ENCODE measurements at regions not wholly inside any gene's neighbourhood (a gene's known extent, or its start where the extent isn't known, plus 50 kb on each side); places are given as distances from the start of the nearest gene placed in this dataset.
A peak's percentile ranks its signal among the peaks of the same experiment; 100 is the strongest.
"Not testable (repeated sequence)": the region's sequence is repeated elsewhere in the genome, so short reads cannot be mapped to it uniquely, and the experiment has no call there.

DNA sequence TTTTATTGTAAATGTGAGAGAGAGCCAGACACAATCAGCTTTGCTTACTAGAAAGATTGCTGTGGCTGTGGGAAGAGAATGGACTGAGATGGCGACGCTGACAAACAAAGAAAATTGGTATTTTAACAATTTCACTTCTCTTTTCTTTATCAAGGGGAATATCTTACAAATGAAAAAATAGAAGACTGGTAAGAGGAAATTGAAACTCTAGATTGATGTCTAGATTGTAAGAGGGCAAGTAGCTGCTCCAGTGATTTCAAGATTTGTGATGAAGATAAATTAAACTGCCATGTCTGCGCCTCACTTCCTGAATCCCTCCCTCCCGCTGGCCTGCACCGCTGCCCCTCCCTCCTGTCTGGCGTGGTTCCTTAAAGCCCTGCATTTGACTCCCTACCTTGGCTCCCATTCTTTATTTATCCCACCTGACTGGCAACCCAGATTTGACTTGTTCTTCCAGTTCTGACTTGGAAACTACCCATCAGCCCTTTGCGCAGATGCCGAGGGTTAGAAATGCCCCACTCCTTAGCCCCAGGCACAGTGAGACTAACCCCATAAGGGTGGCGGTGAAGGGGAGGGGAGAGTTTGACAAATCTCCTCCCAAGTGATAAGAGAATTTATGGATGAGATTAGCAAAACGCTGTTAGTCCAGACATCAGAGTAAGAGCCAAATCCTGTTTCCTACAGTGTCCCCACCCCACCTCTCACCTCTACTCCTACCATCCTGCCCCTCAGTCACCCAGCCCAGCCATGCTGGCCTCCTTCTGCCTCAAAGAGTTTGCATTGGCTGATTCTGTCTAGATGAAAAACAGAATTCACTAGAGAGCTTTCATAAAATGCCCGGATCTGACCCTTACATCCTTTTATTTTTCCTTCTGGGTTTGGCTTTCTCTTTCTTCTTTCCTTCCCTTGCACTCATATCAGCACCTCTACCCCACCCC lies 125.3 kb upstream of the ATF7IP start:
- intact Hi-C loops (cut with DNase I), result no loop called here
- peak; percentile 64 to 69 for ATAC-seq
- H3K27ac ChIP-seq, result no peak overlapping the region
- H3K27me3 ChIP-seq (ENCODE audit: low read depth), result no peaks in the 10 kb centered on the region
- no peak for TF ChIP-seq CTCF (IDR thresholded peaks at IDR 0.05)
- peaks cover 7% of the 10 kb centered on the region for H3K4me1 ChIP-seq
- no peaks in the 10 kb centered on the region for H3K36me3 ChIP-seq
- peaks cover 20% of the 10 kb centered on the region for H3K9me3 ChIP-seq
- peak; percentile 62 for DNase-seq
- H3K4me3 ChIP-seq, result peak overlapping the region; percentile 24

DNA sequence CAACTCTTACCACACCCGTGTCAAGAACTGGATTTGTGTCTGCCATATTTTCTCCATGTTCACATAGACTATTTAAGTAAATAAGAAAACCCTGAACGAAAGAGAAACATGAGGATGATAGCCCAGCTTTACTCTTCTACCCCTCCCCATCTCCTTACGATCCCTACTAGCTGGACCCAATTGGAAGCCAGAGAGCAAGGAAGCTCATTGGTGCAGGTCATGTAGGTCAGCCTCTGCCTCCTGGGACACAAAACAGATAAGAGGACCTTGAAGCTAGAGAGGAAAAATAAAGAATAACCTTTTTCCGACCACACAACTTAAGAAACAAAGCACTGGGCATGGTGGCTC lies 124.6 kb upstream of the ATF7IP start:
- H3K27me3 ChIP-seq (ENCODE audit: low read depth), result no peaks in the 10 kb centered on the region
- no peak for TF ChIP-seq CTCF (IDR thresholded peaks at IDR 0.05)
- H3K4me1 ChIP-seq, result peaks cover 7% of the 10 kb centered on the region
- no peak overlapping the region for H3K27ac ChIP-seq
- intact Hi-C loops (cut with DNase I), result no loop called here
- H3K36me3 ChIP-seq, result no peaks in the 10 kb centered on the region
- peaks cover 20% of the 10 kb centered on the region for H3K9me3 ChIP-seq
- no peak overlapping the region for H3K4me3 ChIP-seq
- no peak for DNase-seq
- no peak for ATAC-seq

GRCh38 chr12:14242825-14243224 lies 122.7 kb upstream of the ATF7IP start:
- H3K36me3 ChIP-seq; H3K4me1 ChIP-seq; H3K27ac ChIP-seq; H3K27me3 ChIP-seq (ENCODE audit: low read depth); intact Hi-C loops (cut with DNase I); H3K4me3 ChIP-seq; DNase-seq; ATAC-seq: not testable (repeated sequence)
- peaks cover 20% of the 10 kb centered on the region for H3K9me3 ChIP-seq

GRCh38 chr12:14243941-14244340 lies 121.5 kb upstream of the ATF7IP start:
- Histone ChIP-seq H3K36me3 (no peaks in the 10 kb centered on the region), H3K4me3 (no peak overlapping the region), H3K27ac (no peak overlapping the region), H3K4me1 (peaks cover 7% of the 10 kb centered on the region), H3K9me3 (peaks cover 20% of the 10 kb centered on the region), H3K27me3 (ENCODE audit: low read depth) (no peaks in the 10 kb centered on the region)
- no peak for ATAC-seq
- intact Hi-C loops (cut with DNase I), result no loop called here
- no peak for TF ChIP-seq CTCF (IDR thresholded peaks at IDR 0.05)
- DNase-seq, result no peak

- no peak overlapping the region for H3K27ac ChIP-seq
- ATAC-seq, result no peak
- H3K9me3 ChIP-seq, result peaks cover 20% of the 10 kb centered on the region
- no peaks in the 10 kb centered on the region for H3K27me3 ChIP-seq (ENCODE audit: low read depth)
- intact Hi-C loops (cut with DNase I), result no loop called here
- H3K4me1 ChIP-seq, result peaks cover 7% of the 10 kb centered on the region
- TF ChIP-seq CTCF (IDR thresholded peaks at IDR 0.05), result no peak
- no peaks in the 10 kb centered on the region for H3K36me3 ChIP-seq
- no peak overlapping the region for H3K4me3 ChIP-seq
- no peak for DNase-seq
These were observed 120.4 kb upstream of the ATF7IP start for GRCh38 chr12:14244876-14245669.

- Histone ChIP-seq H3K27me3 (ENCODE audit: low read depth) (no peaks in the 10 kb centered on the region), H3K27ac (no peak overlapping the region), H3K9me3 (peaks cover 17% of the 10 kb centered on the region), H3K4me3 (no peak overlapping the region), H3K4me1 (no peaks in the 10 kb centered on the region), H3K36me3 (no peaks in the 10 kb centered on the region)
- no peak for DNase-seq
- no peak for ATAC-seq
- intact Hi-C loops (cut with DNase I), result no loop called here
- no peak for TF ChIP-seq CTCF (IDR thresholded peaks at IDR 0.05)
These were observed 118.3 kb upstream of the ATF7IP start for GRCh38 chr12:14247166-14247565.
